WERI-Rb-1 (cell line): ENCODE measurements at regions not wholly inside any gene's neighbourhood (a gene's known extent, or its start where the extent isn't known, plus 50 kb on each side); places are given as distances from the start of the nearest gene placed in this dataset.

Experiments used
- DNase-seq: peaks from one replicate; pipeline ENCODE4 v3.0.0-alpha.2; 2020
- H3K27ac ChIP-seq: fragments of 250-450 bp; sonication (Bioruptor Pico); 2 replicates; pipeline ENCODE4 v1.5.1; 2020; ENCODE audit warnings: mild to moderate bottlenecking, moderate library complexity
- H3K27me3 ChIP-seq: fragments of 250-450 bp; sonication (Bioruptor Pico); 2 replicates; pipeline ENCODE4 v1.5.1; 2021; ENCODE audit warnings: mild to moderate bottlenecking, low read depth, moderate library complexity; ENCODE audit not compliant: insufficient read depth, severe bottlenecking
- H3K36me3 ChIP-seq: fragments of 250-450 bp; sonication (Bioruptor Pico); 2 replicates; pipeline ENCODE4 v1.5.1; 2020; ENCODE audit warnings: mild to moderate bottlenecking, moderate library complexity
- H3K4me3 ChIP-seq: 2 replicates; pipeline ENCODE4 v1.5.1; 2011; ENCODE audit warnings: low read depth, mild to moderate bottlenecking, control low read depth, low read length
- H3K9me3 ChIP-seq: fragments of 250-450 bp; sonication (Bioruptor Pico); 2 replicates; pipeline ENCODE4 v1.5.1; 2021; ENCODE audit warnings: mild to moderate bottlenecking, moderate library complexity; ENCODE audit not compliant: severe bottlenecking
- TF ChIP-seq, protein P1 (sequence below): IDR thresholded peaks from 2 replicates; pipeline ENCODE4 v1.5.1; 2011; ENCODE audit warnings: low read depth, mild to moderate bottlenecking, control low read depth, inconsistent platforms, low read length

DNA sequence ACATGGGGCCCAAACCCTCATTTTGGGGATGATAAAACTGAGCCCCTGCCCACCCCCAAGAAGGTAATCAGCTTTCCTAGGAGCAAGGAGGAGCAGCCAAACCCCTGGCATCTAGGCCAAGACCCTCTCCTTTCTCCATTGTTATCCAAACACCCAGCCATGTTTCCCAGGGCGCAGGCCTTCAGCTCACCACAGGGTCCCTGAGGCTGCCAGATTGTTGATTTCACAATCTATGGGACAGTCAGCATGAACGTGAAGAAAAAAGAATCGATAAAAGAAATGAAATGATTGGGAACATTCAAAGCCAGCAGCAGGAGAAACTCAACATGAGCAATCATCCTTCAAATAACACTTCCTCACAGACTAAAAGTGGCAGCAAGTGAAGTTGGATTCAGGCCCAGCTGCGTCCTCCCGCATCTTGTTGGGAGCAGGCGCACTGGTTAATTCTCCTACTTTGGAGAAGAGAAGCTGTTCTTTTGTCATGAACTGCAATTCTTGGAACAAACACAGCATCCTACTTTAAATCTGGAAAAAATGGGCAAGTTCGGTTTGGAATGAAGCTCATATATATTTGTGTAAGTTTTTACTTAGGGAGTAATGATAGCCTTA, 241.8 kb upstream of the PRDM1 start:
- Histone ChIP-seq H3K4me3 (no peak overlapping the region), H3K27ac (no peak overlapping the region), H3K27me3 (no peaks in the 10 kb centered on the region), H3K9me3 (peaks cover 2% of the 10 kb centered on the region), H3K36me3 (no peaks in the 10 kb centered on the region)
- TF ChIP-seq, protein P1, sequence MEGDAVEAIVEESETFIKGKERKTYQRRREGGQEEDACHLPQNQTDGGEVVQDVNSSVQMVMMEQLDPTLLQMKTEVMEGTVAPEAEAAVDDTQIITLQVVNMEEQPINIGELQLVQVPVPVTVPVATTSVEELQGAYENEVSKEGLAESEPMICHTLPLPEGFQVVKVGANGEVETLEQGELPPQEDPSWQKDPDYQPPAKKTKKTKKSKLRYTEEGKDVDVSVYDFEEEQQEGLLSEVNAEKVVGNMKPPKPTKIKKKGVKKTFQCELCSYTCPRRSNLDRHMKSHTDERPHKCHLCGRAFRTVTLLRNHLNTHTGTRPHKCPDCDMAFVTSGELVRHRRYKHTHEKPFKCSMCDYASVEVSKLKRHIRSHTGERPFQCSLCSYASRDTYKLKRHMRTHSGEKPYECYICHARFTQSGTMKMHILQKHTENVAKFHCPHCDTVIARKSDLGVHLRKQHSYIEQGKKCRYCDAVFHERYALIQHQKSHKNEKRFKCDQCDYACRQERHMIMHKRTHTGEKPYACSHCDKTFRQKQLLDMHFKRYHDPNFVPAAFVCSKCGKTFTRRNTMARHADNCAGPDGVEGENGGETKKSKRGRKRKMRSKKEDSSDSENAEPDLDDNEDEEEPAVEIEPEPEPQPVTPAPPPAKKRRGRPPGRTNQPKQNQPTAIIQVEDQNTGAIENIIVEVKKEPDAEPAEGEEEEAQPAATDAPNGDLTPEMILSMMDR = no peak
- no peak for DNase-seq

DNA sequence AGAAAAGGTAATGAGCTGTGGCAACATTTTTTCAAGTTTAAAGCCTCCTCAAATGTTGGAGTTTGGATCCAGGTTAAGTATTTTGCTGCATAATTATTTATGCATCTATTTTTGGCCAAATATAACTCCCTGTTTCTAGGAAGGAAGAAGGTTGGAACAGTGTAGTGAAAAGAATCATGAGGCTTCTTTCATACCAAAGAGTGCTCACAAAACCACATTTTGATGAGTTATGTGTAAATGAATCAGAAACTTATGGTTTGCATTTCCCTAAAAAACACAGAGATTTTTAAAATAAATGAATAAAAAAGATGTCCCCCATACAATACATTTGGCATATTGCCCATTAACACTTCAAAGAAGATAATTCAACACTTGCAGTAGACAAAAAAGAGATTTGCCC, 246.9 kb upstream of the PRDM1 start:
- H3K27me3 ChIP-seq = no peaks in the 10 kb centered on the region
- peaks cover 5% of the 10 kb centered on the region for H3K9me3 ChIP-seq
- DNase-seq = no peak
- no peak overlapping the region for H3K27ac ChIP-seq
- H3K4me3 ChIP-seq = no peak overlapping the region
- no peaks in the 10 kb centered on the region for H3K36me3 ChIP-seq
- TF ChIP-seq, protein P1 = no peak

DNA sequence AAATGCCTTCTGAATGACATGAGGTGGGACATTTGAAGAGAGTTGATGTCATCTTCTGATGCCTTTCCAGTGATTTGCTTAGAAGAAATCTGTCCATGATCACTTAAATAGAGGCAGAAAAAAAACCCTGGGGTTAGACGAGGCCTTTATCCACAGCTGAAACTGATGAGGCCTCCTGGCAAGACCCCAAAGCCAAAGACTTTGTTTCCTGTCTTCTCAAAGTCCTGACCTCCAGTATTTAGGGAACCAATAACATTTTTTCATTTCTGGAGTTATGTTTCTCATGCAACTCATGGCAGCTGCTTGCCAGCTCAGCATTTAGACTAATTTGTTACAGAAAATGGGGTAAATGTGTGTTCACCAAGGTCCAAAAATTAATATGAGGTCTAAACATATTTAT, 248.0 kb upstream of the PRDM1 start:
- H3K9me3 ChIP-seq = peaks cover 5% of the 10 kb centered on the region
- DNase-seq = no peak
- no peaks in the 10 kb centered on the region for H3K36me3 ChIP-seq
- H3K27ac ChIP-seq = no peak overlapping the region
- TF ChIP-seq, protein P1 = no peak
- no peaks in the 10 kb centered on the region for H3K27me3 ChIP-seq
- no peak overlapping the region for H3K4me3 ChIP-seq

DNA sequence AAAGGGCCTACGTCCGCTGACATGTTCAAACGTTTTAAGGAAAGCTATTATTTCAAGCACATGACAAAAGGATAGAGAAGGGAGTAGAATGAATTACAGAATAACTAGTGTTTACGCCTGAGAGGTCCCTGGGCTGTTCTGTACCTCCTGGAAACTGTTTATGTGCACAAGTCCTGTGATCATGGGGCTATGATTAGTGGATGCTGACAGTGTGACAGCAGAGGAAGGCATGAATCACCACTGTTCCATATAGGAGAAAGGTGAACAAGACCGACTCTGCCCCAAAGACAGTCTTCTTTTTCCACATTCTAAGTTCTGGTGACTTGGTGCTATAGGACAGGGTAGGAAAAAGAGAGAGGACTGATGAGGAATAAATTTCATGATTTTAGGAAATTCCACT, 249.2 kb upstream of the PRDM1 start:
- Histone ChIP-seq H3K9me3 (peaks cover 4% of the 10 kb centered on the region), H3K36me3 (no peaks in the 10 kb centered on the region), H3K4me3 (no peak overlapping the region), H3K27me3 (no peaks in the 10 kb centered on the region), H3K27ac (no peak overlapping the region)
- DNase-seq = no peak
- TF ChIP-seq, protein P1 = no peak

DNA sequence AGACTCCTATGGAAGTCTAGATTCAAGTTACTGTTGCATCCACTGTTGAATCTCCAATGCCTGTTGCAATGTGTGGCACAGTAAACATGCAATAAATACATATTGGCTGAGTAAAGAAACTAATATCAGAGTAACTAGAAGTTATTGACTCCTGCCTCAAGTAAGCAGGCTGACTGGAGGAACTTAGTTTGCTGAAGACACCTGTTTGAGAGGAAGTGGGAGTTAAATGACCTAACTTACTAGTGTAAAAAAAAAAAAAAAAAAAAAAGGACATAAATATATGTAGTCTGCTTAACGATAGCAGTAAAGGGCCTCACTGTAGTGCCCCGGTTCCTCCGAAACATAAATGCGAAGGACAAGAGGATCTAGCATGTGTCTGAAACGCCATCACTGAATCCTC, 249.8 kb upstream of the PRDM1 start:
- H3K27ac ChIP-seq = no peak overlapping the region
- H3K27me3 ChIP-seq = no peaks in the 10 kb centered on the region
- peaks cover 3% of the 10 kb centered on the region for H3K9me3 ChIP-seq
- DNase-seq = no peak
- H3K36me3 ChIP-seq = no peaks in the 10 kb centered on the region
- no peak overlapping the region for H3K4me3 ChIP-seq
- TF ChIP-seq, protein P1 = no peak

DNA sequence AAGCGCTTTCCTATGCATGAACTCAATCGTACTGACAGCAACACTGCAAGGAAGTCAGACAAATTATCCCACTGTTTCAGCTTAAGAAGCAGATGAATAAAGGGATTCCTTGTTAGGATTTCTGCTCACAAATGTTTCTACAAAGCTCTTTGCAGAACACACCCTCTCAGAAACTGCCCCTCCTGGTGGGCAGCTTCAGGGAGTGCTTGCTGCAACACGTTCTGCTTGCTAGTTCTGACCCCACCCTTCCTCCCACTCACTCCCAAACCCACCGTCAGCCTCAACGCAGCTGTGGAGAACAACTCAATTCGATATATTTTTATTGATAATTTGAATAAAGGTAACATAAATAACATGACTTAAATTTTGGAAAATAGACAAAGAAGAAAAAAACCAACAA, 250.8 kb upstream of the PRDM1 start:
- TF ChIP-seq, protein P1 = peak; percentile 72
- Histone ChIP-seq H3K27me3 (no peaks in the 10 kb centered on the region), H3K9me3 (peaks cover 3% of the 10 kb centered on the region), H3K36me3 (no peaks in the 10 kb centered on the region), H3K27ac (no peak overlapping the region), H3K4me3 (no peak overlapping the region)
- peak; percentile 75 for DNase-seq
